GM21423 (cell line): ENCODE measurements at regions not wholly inside any gene's neighbourhood (a gene's known extent, or its start where the extent isn't known, plus 50 kb on each side); places are given as distances from the start of the nearest gene placed in this dataset.
"Not testable (repeated sequence)": the region's sequence is repeated elsewhere in the genome, so short reads cannot be mapped to it uniquely, and the experiment has no call there.

Experiments used
- ATAC-seq: cut with Tn5 transposase; IDR thresholded peaks from one replicate; pipeline ENCODE4 v1.9.1; 2021; ENCODE audit warnings: mild to moderate bottlenecking, moderate library complexity; ENCODE audit not compliant: unreplicated experiment

- no peak for ATAC-seq
These were observed 359.9 kb downstream of the OSR1 start for GRCh38 chr2:18998491-18998890.

GRCh38 chr2:18993756-18994338 lies 364.6 kb downstream of the OSR1 start:
- ATAC-seq, result no peak

DNA sequence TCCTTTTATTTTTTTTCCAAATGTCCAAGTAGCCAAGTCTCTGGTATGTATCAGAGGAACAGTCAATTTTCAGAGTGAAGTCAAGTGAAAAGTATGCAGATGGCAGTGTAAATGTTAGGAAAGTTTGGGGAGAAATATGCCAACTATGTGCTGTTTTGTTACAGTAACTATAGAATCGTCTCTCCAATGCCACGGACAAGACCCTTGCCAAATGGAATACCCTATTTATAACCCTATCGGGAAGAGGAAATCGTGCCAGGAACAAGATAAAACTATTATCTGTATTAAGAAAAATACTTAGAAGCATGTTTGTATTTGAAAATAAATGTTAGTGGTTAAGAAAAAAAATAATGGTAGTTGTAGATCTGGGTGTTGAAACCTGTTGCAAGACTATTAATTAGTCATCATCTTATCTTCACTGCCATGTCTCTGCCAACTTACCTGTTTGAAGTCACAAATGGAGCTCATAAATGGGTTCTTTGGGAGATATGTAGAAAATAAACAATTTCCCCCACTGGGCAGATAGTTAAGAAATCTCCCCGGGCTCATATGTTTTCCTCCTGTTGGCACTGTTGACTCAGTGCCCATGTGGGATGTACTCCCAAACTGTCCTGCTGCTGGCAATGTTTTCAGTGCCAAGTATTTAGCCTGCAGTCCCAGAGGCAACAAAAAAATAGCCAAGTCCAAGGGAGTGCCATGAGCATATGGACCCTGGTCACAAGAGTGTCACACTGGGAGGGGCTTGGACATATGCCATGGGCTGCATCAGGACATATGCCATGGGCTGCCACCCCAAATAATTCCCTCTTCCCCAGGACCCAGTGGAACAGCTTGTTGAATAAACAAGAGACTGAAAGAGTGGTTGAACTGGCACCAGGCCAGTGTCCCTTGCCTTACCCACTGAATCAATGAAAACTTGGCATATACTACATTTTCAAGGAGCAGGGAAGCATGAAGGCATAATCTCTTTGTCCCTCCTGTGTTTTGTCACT lies 366.9 kb downstream of the OSR1 start:
- no peak for ATAC-seq

DNA sequence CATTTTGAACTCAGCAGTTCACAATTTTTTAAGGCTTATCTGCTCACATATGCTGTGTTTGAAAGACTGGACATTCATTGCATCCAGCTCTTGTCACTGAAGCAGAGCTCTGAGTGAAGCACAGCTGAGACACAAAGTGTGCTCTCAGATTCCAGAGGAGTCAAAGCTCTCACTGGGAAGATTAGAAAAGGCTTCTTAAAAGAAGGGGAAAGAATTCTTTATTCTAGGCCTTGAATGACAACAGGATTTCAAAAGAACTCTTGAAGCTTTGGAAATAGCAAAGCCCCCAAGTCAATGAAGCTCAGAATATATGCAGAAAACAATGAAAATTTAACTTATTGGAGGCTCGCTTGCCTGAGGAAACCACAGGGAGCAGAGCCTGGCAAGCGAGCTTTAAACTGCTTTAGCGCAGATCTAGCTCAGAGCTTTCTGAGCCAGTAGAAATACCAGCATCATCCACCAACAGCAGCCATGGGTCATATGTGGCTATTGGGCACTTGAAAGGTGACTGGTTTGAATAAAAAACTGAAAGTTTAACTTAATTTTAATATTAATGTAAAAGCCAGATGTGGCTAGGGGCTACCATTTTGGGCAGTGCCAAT lies 369.7 kb downstream of the OSR1 start:
- no peak for ATAC-seq

GRCh38 chr2:18987592-18988073 lies 370.8 kb downstream of the OSR1 start:
- no peak for ATAC-seq

GRCh38 chr2:18987016-18987415 lies 371.4 kb downstream of the OSR1 start:
- no peak for ATAC-seq

DNA sequence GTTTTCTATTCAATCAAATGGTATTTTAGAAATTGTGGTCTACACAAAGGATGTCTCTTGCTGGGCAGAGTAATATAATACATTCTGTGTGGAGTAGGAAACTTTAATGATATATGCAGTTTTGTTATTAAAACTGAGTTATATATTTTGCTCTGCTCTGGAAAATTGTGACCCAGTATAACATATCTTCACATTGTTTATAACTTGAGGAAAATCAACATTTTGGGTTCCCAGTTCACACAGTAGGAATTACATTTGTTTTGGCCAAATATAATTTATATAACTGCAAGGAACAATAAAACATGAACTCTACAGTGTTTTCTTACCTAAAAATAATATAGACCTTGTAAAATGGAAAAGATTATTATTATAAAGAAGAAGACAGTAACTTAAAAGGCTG lies 372.4 kb downstream of the OSR1 start:
- ATAC-seq, result no peak

DNA sequence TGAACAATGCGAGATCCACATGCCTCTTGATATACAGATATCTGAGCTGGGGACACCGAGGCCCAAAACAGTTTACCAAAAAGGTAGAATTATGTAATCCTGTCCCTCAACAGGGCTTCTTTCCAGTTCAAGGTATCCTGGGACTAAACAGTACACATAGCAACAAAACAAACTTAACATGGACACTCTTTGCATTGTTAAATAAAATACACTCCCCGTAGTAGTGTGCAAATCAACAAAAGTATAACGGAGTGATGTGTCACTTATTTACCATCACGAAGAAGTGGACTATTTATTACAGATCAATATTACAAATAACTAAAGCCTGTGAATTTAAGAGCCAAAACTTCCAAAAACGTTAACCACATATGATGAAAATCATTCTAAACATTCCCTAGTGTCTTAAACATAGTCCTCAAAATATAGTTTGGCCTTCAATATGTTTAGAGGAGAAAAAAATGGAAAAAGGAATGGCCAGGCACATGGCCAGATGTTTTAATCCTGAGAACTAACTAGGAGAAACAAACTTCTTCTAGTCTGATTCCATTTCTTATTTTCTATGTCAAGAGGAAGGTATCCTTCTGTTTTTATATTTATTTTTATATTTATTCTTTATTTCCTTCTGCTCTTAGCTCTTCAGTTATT lies 377.5 kb downstream of the OSR1 start:
- no peak for ATAC-seq

- no peak for ATAC-seq
These were observed 378.2 kb downstream of the OSR1 start for GRCh38 chr2:18980104-18980785.

DNA sequence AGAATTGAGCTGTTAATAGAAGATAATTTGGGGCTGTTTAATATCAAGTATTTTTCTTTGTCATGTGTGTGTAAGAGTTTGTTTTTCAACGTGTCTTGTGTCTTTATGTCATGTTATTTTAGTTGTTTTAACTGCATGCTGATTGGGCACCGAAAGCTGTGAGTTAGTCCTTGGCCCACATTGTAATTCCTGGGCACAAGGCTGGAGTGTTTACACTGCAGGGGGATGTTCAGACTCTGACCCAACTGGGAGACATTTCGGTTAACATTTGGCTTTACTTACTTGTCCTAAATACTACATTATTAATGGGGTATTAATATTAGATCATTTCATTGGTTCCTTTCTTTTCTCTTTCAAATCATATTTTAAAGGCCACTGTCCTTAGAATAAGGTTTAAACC lies 381.0 kb downstream of the OSR1 start:
- ATAC-seq, result no peak

DNA sequence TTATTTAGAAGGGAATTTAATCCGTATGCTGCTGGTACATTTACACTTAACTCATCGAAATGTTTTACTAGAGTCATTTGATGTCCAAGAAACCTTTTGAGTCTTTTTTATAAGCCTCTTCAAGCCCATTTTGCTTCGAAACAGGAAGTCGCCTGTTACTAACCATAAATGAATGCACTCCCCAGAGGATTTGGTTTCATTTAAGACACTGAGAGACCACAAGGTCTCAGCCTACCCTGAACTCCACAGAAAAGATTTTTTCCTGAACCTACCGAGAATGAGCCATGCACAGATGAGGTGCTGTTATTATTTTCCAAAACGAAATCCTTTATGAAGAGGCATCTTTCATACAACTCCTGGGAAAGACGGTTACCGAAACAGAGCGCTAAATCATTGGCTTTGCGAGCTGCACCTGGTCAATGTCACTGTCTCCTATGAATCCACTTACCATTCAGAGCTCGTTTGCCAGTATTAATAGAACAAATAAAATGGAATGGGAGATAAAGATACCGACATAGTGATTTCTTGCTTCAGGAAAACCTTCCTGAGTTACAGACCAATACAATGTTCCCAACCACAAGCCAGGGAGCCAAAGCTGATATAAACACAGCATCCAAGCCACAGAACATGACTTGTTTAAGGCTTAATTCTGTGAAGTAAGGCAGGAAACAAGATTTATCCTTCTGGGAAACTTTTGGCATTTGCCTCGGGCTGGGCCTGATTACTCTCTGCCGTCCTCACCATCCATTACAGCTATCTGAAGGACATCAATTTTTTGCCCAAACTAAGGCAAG lies 382.1 kb downstream of the OSR1 start:
- ATAC-seq, result peak; percentile 93

- ATAC-seq, result no peak
These were observed 382.8 kb downstream of the OSR1 start for GRCh38 chr2:18975506-18976167.

GRCh38 chr2:18971628-18972027 lies 382.3 kb upstream of the NT5C1B start:
- ATAC-seq, result no peak

DNA sequence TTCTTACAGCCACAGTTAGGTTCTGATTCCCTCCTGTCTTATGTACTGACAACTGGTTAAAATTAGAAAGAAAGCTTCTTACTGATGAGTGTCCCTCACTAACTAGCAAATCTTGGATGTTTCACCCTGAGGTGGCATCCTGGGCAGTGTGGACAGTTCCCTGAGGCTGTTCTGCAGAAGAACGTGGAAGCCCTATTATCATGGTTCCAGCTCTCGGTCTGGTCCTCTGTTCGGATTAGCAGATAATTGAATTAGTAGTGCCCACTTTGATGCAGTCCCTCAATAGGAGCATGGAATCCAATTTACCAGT lies 381.7 kb upstream of the NT5C1B start:
- no peak for ATAC-seq

DNA sequence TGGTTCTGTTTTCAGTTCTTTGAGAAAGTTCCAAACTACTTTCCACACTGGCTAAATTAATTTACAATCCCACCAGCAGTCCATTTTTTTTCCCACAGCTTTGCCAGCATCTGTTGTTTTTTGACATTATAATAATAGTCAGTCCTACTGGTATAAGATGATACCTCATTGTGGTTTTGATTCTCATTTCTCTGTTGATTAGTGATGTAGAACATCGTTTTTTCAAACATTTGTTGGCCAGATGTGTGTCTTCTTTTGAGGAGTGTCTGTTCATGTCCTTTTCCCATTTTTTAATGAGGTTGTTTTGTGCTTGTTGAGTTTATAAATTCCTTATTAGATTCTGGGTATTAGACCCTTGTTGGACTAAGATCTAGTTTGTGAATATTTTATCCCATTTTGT lies 376.8 kb upstream of the NT5C1B start:
- no peak for ATAC-seq

DNA sequence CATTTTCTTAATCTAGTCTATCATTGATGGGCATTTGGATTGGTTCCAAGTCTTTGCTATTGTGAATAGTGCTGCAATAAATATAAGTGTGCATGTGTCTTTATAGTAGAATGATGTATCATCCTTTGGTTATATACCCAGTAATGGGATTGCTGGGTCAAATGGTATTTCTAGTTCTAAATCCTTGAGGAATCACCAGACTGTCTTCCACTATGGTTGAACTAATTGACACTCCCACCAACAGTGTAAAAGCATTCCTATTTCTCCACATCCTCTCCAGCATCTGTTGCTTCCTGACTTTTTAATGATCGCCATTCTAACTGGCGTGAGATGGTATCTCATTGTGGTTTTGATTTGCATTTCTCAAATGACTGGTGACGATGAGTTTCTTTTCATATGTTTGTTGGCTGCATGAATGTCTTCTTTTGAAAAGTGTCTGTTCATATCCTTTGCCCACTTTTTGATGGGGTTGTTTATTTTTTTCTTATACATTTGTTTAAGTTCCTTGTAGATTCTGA lies 374.4 kb upstream of the NT5C1B start:
- not testable (repeated sequence) for ATAC-seq

- no peak for ATAC-seq
These were observed 372.6 kb upstream of the NT5C1B start for GRCh38 chr2:18961991-18962421.

GRCh38 chr2:18959952-18960717 lies 370.8 kb upstream of the NT5C1B start:
- no peak for ATAC-seq
